PC-9 (cell line): ENCODE measurements at regions not wholly inside any gene's neighbourhood (a gene's known extent, or its start where the extent isn't known, plus 50 kb on each side); places are given as distances from the start of the nearest gene placed in this dataset.
A peak's percentile ranks its signal among the peaks of the same experiment; 100 is the strongest.

Experiments used
- BruUV-seq: library from RNA; stranded (reverse); fragments of 400-500 nt; replicated peaks from 2 replicates; lab custom pipeline; 2021; lab: Mats Ljungman, UMichigan
- CTCF ChIA-PET: fragments of 300-600 bp; sonication (Branson Sonifier 250); formaldehyde crosslinking; loops from one replicate; lab custom pipeline; 2022; ENCODE audit warnings: antibody characterized with exemption; lab: Charles Lee
- POLR2A ChIA-PET: fragments of 300-600 bp; sonication (Branson Sonifier 250); formaldehyde crosslinking; loops from one replicate; lab custom pipeline; 2022; ENCODE audit warnings: antibody characterized with exemption; ENCODE audit not compliant: unreplicated experiment; lab: Charles Lee
- DNase-seq, 2 experiments: peaks; one replicate each; pipeline versions ENCODE4 v3.0.0 to v3.0.0-alpha.2; 2015 to 2022; ENCODE audit warnings: mixed read lengths in 1 of 2
- H2AFZ ChIP-seq: fragments of 200-600 bp; sonication (generic); 2 replicates; pipeline ENCODE4 v1.8.1; 2017; ENCODE audit warnings: antibody characterized with exemption
- H3F3A ChIP-seq: fragments of 200-600 bp; sonication (generic); 2 replicates; pipeline ENCODE4 v1.8.1; 2017; ENCODE audit warnings: antibody characterized with exemption, mild to moderate bottlenecking, low read depth; ENCODE audit not compliant: insufficient read depth
- H3K27ac ChIP-seq: fragments of 200-600 bp; sonication (generic); 2 replicates; pipeline ENCODE4 v1.6.1; 2016; ENCODE audit warnings: mixed run types
- H3K27me3 ChIP-seq: fragments of 200-600 bp; sonication (generic); 2 replicates; pipeline ENCODE4 v1.6.1; 2016; ENCODE audit warnings: low read depth, mixed run types; ENCODE audit not compliant: insufficient read depth
- H3K36me3 ChIP-seq: fragments of 200-600 bp; sonication (generic); 2 replicates; pipeline ENCODE4 v1.6.1; 2016; ENCODE audit warnings: low read depth, mixed run types
- H3K4me1 ChIP-seq: fragments of 200-600 bp; sonication (generic); replicated peaks from 2 replicates; pipeline ENCODE4 v1.6.1; 2016; ENCODE audit warnings: mixed run types; ENCODE audit not compliant: insufficient read depth
- H3K4me2 ChIP-seq: fragments of 200-600 bp; sonication (generic); 2 replicates; pipeline ENCODE4 v1.6.1; 2017; ENCODE audit warnings: mixed run types
- H3K4me3 ChIP-seq: fragments of 200-600 bp; sonication (generic); 2 replicates; pipeline ENCODE4 v1.6.1; 2016; ENCODE audit warnings: mixed run types
- H3K79me2 ChIP-seq: fragments of 200-600 bp; sonication (generic); 2 replicates; pipeline ENCODE4 v1.6.1; 2017; ENCODE audit warnings: low read depth, mixed run types
- H3K9me2 ChIP-seq: fragments of 200-600 bp; sonication (generic); 2 replicates; pipeline ENCODE4 v1.8.1; 2017; ENCODE audit warnings: mild to moderate bottlenecking; ENCODE audit not compliant: insufficient read depth
- H3K9me3 ChIP-seq: fragments of 200-600 bp; sonication (generic); 2 replicates; pipeline ENCODE4 v1.8.1; 2016; ENCODE audit warnings: low read depth; ENCODE audit not compliant: insufficient read depth
- H4K20me1 ChIP-seq: fragments of 200-600 bp; sonication (generic); 2 replicates; pipeline ENCODE4 v1.8.1; 2017; ENCODE audit not compliant: insufficient read depth
- CTCF ChIP-seq: fragments of 200-600 bp; sonication (generic); conservative IDR thresholded peaks from 2 replicates; pipeline ENCODE4 v1.6.1; 2017; ENCODE audit warnings: mixed run types, antibody characterized with exemption, mild to moderate bottlenecking, moderate library complexity
- EZH2 ChIP-seq: fragments of 200-600 bp; sonication (generic); IDR thresholded peaks from 2 replicates; pipeline ENCODE4 v1.8.0; 2017; ENCODE audit warnings: antibody characterized with exemption, low read depth
- intact Hi-C: fragments of 100-400 bp; cut with micrococcal nuclease; formaldehyde crosslinking; loops from one replicate; pipeline ENCODE4 v1.10.0; 2022; ENCODE audit not compliant: unreplicated experiment

DNA sequence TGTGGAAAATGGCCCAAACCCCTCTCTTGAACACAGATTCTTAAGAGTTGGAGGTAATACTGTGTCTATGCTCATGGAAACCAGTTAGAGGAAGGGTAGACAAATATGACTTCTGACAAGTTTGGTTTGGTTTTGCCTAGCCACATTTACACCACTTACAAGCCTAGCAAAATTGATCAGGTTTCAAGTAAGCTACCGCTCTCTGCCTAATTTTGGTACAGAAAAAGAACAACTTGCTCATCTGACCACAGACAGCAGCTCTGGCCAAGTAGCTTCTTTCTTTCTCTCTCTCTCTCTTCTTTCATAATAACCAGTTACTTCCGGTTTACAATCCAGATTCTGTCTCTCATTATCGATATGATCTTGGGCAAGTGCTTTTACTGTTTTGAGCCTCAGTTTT is 260.0 kb downstream of the GLUD2 start:
- H3K4me1 ChIP-seq = no peaks in the 10 kb centered on the region
- H3K4me3 ChIP-seq = no peak overlapping the region
- no peak overlapping the region for H3K4me2 ChIP-seq
- ChIA-PET POLR2A (no interaction called here), CTCF (interaction anchor here (0.6 kb wide), 1 partner anchor 504 kb away, joined by 3 read pairs; no protein-coding TSS in a partner anchor)
- no peaks in the 10 kb centered on the region for H3K9me2 ChIP-seq
- no TSS peak for BruUV-seq
- H2AFZ ChIP-seq = no peak overlapping the region
- H3K36me3 ChIP-seq = no peaks in the 10 kb centered on the region
- intact Hi-C loops = no loop called here
- no peaks in the 10 kb centered on the region for H3K9me3 ChIP-seq
- H3K27me3 ChIP-seq = no peaks in the 10 kb centered on the region
- H3F3A ChIP-seq = no peaks in the 10 kb centered on the region
- H3K27ac ChIP-seq = no peak overlapping the region
- TF ChIP-seq EZH2 (no peak), CTCF (no peak)
- H3K79me2 ChIP-seq = no peaks in the 10 kb centered on the region
- H4K20me1 ChIP-seq = no peaks in the 10 kb centered on the region
- no peak for DNase-seq

DNA sequence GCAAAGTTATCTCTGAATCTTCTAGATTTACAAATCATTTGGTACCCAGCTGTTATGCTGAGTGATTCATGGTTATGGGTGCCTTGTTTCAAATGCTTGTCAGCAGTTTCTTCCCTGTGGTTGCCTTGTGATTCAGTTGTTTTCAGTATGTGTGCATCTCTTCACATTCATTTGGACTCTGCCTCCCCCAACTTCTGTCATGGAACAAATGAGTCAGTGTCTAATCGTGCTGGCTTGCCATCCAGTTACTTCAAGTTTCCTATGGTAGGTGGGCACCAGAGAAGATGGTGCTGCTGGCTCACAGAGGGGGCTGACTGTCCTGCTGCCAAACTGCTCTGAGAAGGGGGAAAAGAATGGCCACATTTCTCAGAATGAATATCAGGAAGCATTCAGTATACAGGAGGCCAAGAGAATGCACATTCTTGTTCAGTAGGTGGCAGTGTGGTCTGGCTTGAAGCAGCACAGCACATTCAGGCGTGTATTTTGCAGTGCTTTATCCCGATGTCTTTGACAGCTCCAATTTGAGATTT is 260.9 kb downstream of the GLUD2 start:
- Histone ChIP-seq H3K4me1 (no peaks in the 10 kb centered on the region), H3F3A (no peaks in the 10 kb centered on the region), H3K27ac (no peak overlapping the region), H2AFZ (no peak overlapping the region), H3K27me3 (no peaks in the 10 kb centered on the region), H3K4me3 (no peak overlapping the region), H4K20me1 (no peaks in the 10 kb centered on the region), H3K9me2 (no peaks in the 10 kb centered on the region), H3K79me2 (no peaks in the 10 kb centered on the region), H3K9me3 (no peaks in the 10 kb centered on the region), H3K4me2 (no peak overlapping the region), H3K36me3 (no peaks in the 10 kb centered on the region)
- POLR2A ChIA-PET = no interaction called here
- TF ChIP-seq CTCF = peak; percentile 62
- TF ChIP-seq EZH2 = no peak
- peak in 1 of 2 experiments; percentile 17 for DNase-seq
- CTCF ChIA-PET = interaction anchor here (0.6 to 0.7 kb wide), 2 partner anchors 269 to 437 kb away, joined by 3 to 4 read pairs; no protein-coding TSS in a partner anchor
- BruUV-seq = no TSS peak
- intact Hi-C loops = loop anchor here (2.0 kb wide), 1 partner anchor 270 kb away; no protein-coding TSS in a partner anchor

DNA sequence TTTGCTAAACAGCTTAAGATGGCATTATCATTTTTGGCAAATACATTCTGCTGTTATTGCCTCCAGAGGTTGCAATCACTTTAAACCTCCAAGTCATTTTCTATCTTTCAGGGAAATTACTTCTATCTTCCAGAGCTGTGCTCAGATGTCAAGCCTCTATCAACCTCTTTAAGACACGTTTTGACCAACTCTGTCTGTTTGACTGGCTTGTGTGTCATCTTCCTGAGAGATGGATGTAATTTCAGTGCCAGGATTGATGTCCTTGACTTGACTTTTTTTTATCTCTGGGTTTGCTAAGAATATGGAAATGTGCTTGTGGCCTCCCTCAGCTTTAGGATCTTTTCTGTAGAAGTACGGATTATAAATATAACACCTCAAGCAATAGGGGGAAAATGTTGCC is 263.4 kb downstream of the GLUD2 start:
- CTCF ChIA-PET = interaction anchor here (0.7 kb wide), 1 partner anchor 647 kb away, joined by 5 read pairs; no protein-coding TSS in a partner anchor
- Histone ChIP-seq H4K20me1 (no peaks in the 10 kb centered on the region), H3K4me1 (no peaks in the 10 kb centered on the region), H3K36me3 (no peaks in the 10 kb centered on the region), H3K9me2 (no peaks in the 10 kb centered on the region), H3K4me2 (no peak overlapping the region), H3F3A (no peaks in the 10 kb centered on the region), H3K4me3 (no peak overlapping the region), H3K27me3 (no peaks in the 10 kb centered on the region), H3K9me3 (no peaks in the 10 kb centered on the region), H3K79me2 (no peaks in the 10 kb centered on the region), H2AFZ (no peak overlapping the region), H3K27ac (no peak overlapping the region)
- TF ChIP-seq EZH2 (no peak), CTCF (no peak)
- POLR2A ChIA-PET = no interaction called here
- intact Hi-C loops = no loop called here
- BruUV-seq = no TSS peak
- no peak for DNase-seq
